ENCODE measurements at regions not wholly inside any gene's neighbourhood (a gene's known extent, or its start where the extent isn't known, plus 50 kb on each side); places are given as distances from the start of the nearest gene placed in this dataset.
"Not testable (repeated sequence)": the region's sequence is repeated elsewhere in the genome, so short reads cannot be mapped to it uniquely, and the experiment has no call there.

DNA sequence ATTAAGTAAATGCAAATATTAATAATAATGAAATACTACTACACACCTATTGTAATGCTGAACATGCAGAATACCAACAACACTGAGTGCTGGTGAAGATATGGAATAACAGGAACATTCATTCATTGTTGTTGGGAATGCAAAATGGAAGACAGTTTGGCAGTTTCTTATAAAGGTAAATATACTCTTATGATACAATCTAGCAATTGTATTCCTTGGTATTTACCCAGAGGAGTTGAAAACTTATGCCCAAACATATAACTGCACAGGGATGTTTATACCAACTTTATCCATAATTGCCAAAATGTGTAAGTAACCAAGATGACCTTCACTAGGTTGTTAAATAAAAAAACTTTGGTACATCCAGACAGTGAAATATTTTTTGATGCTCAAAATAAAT, 636.8 kb downstream of the PRR16 start:
- DNase-seq (ENCODE audit: low spot score), result no peak

DNA sequence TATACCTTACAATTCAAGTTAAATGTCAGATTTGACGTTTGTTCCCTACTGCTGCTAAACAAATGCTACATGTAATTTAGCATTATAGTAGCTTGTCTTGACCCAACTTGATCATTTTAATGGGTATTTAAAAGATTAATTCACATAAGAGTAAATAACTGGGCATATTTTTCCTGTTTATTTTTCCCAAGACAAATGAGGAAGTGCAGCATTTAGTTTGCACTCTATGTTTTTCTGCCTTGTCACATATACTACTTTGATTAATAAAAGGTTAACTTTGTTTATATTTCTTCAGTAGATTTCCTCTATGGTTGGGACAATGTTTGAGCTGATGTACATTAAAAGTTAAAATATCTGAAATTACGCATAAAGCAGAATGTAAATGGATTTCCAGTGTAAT, 641.8 kb downstream of the PRR16 start:
- DNase-seq (ENCODE audit: low spot score), result no peak

DNA sequence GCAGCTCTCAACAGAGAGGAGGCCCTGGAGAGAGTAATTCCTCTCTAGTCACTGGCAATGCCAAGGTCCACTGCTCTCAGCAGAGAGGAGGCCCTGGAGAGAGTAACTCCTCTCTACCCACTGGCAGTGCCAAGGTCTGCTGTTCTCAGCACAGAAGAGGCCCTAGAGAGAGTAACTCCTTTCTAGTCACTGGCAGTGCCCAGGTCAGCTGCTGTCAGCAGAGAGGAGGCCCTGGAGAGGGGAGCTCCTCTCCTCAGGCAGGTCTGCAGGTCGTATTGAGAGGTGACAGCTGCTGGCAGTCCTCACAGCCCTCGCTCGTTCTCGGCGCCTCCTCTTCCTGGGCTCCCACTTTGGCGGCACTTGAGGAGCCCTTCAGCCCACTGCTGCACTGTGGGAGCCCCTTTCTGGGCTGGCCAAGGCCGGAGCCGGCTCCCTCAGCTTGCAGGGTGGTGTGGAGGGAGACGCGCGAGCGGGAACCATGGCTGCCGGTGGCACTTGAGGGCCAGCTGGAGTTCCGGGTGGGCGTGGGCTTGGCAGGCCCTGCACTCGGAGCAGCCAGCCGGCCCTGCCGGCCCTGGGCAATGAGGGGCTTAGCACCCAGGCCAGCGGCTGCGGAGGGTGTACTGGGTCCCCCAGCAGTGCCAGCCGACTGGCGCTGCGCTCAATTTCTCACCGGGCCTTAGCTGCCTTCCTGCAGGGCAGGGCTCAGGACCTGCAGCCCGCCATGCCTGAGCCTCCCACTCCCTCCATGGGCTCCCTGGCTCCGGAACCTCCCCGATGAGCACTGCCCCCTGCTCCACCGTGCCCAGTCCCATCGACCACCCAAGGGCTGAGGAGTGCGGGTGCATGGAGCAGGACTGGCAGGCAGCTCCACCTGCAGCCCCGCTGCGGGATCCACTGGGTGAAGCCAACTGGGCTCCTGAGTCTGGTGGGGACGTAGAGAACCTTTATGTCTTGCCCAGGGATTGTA, 642.9 kb downstream of the PRR16 start:
- DNase-seq (ENCODE audit: low spot score), result not testable (repeated sequence)

DNA sequence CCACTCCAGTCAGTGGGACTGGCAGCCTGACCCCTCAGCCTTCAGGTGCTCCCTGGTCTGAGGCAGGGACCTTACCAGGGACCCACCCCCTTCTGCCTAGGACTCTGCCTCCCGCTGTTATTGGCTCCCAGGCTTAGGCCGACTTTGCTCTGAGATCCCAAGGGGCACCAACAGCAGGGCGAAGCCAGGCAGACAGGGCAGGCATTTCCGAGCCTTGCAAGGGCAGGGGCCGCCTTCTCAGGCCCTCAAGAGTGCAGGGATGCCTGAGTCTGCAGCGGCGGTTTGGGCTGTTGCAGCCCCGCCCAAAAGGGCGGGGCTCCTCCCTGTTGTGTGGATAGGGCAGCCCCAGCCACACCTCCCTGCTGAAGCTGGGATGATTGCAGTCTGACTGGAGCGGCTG, 644.6 kb downstream of the PRR16 start:
- DNase-seq (ENCODE audit: low spot score), result no peak

DNA sequence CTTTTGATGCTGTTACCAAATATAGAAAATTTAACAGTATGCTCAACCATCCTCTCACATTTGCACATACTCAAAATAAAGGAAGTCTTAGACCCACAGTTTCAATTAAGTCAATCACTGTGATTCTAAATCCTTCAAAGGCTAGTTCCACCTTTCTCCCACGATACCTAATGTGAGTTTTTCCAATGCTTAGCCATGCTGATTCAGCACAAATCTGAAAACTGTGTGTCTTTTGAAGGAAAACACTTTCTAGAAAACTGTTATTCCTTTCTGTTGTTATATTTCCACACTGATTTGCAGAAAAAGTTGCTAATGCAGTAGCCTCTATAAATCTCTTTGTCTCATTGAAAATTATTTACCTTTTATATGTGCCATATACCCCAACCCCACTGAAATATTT, 645.7 kb downstream of the PRR16 start:
- no peak for DNase-seq (ENCODE audit: low spot score)

DNA sequence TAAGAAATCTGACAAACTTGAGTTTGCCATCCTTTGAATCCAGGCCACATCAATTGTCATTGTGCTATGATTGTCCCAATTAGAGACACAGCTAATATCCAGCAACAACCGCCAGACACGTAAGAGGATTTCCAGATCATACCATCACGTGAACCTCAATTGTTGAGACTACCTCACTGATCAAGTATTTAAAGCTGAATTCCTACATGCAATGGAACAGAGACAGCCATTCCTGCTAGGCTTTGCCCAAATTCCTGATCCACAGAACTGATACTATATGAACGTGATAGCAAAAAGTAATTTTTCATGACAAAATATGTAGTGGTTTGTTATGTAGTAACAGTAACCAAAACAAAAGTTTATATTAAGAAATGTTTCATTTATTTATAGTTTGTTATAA, 657.7 kb downstream of the PRR16 start:
- DNase-seq (ENCODE audit: low spot score), result no peak

DNA sequence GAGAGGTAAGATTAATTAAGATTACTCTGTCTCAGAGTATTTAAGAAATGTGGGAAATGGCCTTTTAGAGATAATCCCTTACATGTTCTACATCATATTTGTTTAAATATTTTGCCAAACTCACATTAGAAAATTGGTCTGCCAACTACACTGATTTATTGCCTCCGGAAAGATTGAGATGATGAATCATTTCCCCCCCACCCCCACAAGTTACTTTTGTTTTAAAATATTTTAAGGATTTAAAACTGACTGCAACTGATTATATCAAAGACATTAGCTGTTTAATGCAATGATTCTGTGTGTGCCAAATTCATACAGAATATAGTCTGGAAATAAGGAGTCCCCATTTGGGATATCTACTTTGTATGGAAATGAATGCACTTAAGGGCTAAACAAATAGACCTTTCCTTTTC, 674.4 kb downstream of the PRR16 start:
- no peak for DNase-seq (ENCODE audit: low spot score)

DNA sequence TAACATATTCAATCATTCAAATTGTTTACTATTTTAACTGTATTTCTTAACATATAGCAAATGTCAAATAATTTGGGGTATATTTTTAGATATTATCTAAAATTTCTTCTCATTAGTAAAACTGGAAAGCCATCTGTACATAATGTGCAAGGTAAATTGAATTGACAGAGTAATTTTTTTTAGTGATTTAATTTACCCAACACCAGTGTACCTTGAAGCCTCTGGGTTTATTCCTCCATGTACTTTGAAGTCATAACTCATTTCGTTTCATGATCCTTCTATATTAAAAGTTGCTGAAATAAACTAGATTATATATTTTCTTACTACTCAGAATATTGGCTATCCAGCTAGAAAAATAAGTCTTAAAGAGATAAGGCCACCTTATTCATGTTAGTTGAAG, 674.9 kb downstream of the PRR16 start:
- DNase-seq (ENCODE audit: low spot score), result no peak

DNA sequence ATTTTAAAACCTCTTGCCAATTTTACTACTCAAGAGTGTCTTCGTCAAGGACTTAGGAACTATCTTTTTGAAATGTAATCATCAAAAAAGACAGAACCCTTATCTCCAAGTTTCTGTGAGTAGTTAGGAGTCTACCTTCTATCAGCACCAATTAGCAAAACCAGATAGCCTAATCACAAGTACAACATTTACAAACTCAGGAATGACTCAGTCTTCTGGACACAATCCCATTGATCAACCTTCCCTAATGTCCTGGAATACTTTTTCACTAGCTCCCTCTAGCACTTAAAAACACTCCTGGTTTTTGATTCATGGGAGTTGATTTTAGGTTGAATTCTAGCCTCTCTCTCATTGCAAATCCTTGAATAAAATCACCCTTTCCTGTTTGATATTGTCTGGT, 680.7 kb downstream of the PRR16 start:
- DNase-seq (ENCODE audit: low spot score), result no peak

DNA sequence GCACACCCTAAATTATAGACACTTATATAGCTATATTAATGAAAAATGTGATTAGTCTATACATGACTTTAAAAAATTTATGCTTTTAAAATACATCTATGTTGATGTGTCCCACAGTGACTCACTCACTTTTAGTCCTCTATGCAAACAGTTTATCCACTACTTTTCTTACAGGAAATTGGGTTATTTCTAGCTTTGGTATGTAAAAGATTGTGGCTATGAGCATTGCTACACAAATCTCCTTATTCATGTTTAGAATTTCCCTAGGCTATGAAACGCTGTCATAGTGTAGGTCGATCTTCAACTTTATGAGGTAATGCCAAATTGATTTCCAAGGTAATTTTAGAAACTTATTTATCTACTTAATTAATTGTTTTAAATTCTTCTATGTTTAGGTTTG, 687.4 kb downstream of the PRR16 start:
- DNase-seq (ENCODE audit: low spot score), result no peak

DNA sequence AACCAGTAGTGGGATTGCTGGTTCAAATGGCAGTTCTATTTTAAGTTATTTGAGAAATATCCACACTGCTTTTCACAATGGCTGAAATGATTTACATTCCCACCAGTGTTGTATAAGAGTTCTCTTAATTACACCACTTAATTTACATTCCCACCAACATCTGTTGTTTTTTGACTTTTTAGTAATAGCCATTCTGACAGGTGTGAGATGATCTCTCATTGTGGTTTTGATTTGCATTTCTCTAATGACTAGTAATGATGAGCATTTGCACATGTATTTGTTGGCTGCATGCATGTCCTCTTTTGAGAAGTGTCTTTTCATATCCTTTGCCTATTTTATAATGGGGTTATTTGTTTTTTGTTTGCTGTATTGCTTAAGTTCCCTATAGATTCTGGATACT, 688.3 kb downstream of the PRR16 start:
- no peak for DNase-seq (ENCODE audit: low spot score)

DNA sequence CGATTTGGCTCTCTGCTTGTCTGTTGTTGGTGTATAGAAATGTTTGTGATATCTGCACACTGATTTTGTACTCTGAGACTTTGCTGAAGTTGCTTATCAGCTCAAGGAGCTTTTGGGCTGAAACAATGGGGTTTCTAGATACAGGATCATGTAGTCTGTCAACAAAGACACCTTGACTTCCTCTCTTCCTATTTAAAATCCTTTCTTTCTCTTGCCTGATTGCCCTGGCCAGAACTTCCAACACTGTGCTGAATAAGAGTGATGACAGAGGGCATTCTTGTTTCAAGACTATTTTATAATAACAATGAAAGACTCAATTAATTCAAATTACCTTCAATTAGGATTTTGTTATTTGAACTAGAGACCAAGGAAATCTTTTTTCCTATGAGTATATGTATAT, 692.5 kb downstream of the PRR16 start:
- DNase-seq (ENCODE audit: low spot score), result no peak

DNA sequence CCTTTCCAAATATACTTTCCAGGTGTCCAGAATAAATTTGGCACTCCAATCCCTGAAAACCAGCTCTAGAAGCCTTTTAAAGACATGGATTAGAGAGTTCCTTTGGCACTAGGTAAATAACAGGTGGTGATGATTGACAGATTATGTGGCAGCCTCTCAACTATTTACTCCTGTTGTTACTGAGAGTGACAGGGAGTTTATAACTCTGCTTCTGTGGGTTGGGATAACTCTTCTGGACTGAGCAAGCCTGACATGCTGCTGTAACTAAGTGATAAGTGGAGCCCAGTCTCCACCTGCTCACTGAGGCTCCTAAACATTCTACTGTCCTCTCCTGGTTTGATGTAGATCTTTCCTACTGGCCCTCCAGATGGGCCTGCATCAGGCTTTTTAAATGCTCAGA, 693.2 kb upstream of the FTMT start:
- no peak for DNase-seq (ENCODE audit: low spot score)

DNA sequence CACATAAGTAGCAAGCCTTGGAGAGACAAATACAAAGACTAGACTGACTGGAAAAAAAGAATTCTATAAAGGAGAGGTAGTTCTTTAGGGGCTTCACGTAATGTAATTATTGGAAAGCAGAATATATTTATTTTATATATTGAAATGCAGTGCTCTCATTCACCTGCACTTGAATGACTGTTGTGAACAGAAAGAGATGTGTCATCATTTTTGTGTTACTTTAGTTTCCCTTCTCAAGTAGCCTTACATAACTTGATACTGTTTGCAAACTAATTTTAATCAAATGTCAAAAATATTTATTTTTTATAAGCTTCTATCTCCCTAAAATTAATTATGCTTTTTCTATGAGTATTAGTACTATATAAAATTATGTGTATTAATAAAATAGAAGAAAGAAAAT, 691.1 kb upstream of the FTMT start:
- no peak for DNase-seq (ENCODE audit: low spot score)

DNA sequence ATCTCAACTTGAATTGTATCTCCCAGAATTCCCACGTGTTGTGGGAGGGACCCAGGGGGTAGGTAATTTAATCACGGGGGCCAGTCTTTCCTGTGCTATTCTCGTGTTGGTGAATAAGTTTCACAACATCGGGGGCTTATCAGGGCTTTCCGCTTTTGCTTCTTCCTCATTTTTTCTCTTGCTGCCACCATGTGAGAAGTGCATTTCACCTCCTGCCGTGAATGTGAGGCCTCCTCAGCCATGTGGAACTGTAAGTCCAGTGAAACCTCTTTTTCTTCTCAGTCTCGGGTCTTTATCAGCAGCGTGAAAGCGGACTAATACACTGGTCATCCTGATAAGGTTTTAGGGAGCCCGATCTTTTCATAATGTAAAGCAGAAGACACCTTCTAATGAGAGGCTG, 687.0 kb upstream of the FTMT start:
- no peak for DNase-seq (ENCODE audit: low spot score)

DNA sequence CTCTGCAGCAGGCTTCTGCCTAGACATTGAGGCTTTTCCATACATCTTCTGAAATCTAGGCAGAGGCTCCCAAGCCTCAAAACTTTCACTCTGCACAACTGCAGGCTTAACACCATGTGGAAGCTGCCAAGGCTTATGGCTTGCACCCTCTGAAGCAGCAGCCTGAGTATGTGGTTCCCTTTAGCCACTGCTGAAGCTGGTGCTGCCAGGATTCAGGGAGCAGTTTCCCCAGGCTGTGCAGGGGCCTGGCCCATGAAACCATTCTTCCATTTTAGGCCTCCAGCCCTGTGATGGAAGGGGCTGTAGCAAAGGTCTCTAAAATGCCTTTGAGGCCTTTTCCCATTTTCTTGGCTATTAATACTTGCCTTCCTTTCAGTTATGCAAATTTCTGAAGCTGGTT, 680.3 kb upstream of the FTMT start:
- DNase-seq (ENCODE audit: low spot score), result no peak

DNA sequence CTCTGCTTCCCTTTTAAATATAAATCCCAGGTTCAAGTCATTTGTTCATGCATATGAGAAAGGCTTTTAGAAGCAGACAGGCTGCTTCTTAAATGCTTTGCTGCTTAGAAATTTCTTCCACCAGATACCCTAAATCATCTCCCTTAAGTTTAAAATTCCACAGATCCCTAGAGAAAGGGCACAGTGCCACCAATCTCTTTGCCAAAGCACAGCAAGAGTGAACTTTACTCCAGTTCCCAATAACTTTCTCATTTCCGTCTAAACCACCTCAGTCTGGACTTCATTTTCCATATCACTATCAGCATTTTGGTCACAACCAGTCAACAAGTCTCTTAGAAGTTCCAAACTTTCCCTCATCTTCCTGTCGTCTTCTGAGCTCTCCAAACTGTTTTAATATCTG, 679.8 kb upstream of the FTMT start:
- no peak for DNase-seq (ENCODE audit: low spot score)

DNA sequence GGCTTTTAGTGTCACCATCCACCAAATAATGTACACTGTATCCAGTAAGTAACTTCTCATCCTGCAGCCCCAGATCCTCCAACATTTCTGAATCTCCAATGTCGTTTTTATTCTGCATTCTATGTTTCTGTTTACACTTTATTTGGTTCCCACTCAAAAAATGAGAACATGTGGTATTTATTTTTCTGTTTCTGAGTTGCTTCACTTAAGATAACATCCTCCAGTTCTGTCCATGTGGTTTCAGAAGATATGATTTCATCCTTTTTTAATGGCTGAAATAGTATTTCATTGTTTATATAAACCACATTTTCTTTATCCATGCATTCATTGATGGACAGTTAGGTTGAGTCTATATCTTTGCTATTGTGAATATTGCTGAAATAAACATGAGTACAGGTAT, 677.3 kb upstream of the FTMT start:
- no peak for DNase-seq (ENCODE audit: low spot score)

DNA sequence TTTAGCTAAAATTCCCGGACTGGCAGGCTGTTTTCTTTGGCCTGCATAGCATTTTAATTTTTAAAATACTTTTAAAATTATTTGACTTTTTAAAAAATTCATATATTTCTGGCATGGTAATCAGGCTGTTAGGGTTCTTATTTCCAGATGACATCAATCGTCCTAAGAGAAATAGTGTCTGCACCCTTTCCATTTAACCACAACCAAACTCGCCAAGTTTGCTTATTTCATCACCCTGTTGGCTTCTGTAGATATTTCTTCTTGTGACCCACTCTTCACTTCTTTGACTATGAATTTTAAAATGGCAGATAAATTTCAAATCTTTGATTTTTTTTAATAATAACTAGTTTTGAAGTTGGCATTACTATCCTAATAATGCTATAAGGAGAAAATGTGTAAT, 675.7 kb upstream of the FTMT start:
- DNase-seq (ENCODE audit: low spot score), result no peak

DNA sequence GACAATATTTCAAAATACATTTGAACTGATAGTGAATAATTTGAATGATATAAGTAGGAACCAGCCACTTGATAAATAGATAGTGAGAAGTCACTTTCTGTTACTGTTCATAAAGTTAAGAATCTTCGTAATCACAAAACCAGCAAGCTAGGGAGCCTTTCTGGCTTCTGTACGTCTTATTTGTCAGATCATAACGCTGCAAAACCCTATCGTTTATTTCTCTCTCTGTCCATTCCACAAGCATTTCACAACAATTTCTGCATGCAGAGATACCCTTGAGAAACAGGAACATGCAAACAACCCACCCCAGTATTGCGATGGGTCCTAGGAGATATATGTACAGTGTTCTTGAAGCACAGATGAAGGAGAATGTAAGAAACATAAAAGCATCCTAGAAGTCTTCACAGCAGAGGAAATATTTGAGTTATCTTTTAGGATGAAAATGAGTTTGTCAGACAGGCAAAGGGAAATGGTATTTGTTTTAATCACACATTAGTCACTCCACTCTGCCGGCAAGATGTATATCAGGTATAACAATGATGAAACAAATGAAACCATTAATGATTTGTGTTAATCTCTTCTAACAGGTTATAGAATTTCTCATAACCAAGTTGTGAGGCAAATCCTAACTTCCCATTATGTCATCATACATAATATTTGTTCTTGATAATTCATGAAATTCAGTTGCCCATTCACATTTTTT, 668.7 kb upstream of the FTMT start:
- DNase-seq (ENCODE audit: low spot score), result no peak

DNA sequence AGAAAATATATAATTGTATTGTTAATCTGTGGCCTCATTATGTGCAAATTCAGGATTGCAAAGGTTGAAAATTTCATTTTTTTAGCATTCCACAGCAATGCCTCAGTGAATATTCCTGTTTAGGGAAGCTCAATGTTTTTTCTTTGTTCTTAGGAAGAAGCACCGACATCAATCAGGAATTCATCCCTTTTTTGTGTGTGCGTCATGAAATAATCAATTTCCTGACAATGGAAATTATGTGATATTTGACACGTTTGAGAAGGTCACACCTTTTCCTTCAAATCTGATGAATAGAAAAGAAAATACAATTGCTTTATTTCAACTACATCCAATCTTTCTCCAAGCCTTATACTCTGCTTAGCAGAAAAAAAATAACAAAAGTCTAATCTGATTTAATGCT, 662.8 kb upstream of the FTMT start:
- DNase-seq (ENCODE audit: low spot score), result no peak

DNA sequence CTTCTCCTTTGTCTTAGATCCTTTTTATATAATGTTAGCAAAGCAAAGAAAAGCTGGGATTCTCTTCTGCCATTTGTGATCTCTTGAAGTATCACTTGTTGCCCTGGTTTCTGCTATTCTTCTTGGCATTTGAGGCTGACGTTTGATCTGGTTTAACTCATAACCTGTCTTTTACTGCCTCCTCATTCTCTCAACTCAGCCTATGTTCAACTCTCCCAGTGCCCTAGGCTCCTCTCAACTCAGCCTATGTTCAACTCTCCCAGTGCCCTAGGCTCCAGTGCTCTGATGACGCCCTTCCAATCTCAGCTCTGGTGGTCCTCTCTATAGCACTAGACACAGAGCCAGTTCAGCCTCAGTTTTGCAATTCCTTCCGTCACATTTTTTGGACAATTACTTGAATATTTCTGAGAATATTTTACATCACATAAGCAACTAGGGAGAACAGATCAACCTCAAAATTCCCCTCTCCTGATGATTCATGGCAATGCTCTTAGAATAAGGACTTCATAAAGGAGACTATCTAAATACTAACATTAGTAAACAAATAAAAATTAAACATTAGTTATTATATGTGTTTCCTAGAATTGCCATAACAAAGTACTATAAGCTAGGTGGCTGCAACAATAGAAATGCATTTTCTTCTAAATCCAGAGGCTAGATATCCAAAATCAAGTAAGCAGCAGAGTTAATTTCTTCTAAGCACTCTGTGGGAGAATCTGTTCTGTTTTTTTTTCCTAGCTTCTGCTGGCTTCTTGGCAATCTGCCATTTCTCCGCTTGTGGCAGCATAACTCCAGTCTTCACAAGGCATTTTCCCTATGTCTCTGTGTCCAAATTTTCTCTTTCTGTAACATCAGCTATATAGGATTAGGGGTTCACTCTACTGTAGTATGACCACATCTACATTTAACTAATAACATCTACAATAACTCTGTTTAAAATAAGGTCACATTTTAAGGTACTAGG, 662.1 kb upstream of the FTMT start:
- no peak for DNase-seq (ENCODE audit: low spot score)
